ENCODE measurements at regions not wholly inside any gene's neighbourhood (a gene's known extent, or its start where the extent isn't known, plus 50 kb on each side); places are given as distances from the start of the nearest gene placed in this dataset.

DNA sequence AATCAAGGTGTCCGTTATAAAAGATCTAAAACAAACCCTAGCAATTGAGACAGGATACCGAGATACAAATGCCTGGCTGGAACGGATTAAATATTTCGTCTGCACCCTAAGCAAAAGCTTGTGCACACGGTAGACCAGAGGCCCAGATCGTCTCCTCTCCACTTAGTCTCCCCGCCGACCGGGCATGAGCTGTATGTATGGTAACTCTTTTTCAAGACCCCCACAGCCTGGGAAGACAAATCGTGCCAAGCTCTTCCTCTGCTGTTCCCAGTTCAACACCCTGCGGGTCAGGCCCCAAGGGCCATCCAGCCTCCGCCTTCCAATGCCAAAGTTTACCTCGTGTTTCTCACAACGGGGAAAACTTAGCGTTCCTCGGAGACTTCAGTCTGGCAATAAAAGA lies 285.7 kb upstream of the GALNT17 start:
- FAIRE-seq = no peak

DNA sequence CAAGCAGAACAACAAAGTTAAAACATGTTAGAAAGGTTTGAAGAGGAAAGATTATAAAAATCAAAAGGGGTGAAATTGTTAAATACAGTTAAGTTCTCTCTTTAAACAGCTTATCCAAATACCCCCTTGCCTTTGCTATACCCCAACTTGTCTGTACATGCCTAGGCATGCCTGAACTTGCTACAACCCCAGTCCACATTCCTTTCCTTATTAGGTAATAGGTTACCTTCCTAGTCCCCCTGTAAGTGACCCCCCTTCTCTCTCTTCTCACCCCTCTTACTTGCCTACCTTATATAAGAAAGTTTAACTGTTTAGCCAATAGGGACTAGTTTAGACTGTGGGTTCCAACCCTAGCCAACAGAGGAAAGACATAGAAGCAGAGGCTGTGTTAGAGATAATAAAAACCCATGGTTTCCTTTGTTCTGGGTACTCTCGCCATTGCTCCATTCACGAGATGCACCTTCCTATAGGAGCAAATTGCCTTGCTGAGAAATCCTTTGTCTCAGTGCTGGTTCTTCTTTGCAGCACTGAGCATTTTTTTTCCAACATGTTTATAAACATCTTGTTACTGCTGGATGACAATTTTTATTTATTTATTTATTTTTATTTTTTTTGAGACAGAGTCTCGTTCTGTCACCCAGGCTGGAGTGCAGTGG lies 282.2 kb upstream of the GALNT17 start:
- no peak for FAIRE-seq

- FAIRE-seq = no peak
Measured at GRCh38 chr7:70855373-70855772, 276.6 kb upstream of the GALNT17 start.

- no peak for FAIRE-seq
Measured at GRCh38 chr7:70856901-70857630, 274.9 kb upstream of the GALNT17 start.

DNA sequence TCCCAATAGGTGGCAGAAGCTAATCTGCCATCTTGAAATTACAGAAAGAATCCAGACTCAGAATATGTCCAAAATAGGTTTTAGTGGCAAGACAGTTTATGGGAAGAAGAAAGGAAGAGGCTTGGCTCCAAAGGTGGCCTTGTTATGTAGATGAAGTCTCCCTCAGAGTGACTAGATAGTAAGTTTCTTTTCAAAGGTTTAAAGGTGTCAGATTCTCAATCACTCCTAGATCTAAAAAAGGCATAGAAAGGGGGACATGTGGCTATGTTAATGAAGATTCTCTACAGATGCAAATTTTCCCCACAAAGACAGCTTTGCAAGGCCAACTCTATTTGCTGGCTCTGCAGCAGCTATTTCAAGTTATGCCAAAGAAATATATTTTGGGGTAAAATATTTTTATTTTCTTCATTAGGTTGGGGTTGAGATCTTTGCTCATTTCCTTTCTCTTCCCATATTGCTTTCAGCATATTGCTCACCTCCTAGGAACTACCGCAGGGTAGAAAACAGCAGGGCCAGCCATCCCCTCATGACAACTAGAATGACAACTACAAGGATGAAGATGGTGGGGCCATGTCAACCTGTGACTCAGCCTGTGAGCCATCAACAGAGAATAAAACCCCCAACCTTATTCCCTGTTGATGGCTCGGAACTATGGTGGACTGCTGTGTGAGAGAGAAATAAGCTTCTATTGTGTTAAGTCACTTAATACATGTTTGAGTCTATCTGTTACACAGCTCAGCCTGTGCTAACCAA lies 274.0 kb upstream of the GALNT17 start:
- FAIRE-seq = no peak

DNA sequence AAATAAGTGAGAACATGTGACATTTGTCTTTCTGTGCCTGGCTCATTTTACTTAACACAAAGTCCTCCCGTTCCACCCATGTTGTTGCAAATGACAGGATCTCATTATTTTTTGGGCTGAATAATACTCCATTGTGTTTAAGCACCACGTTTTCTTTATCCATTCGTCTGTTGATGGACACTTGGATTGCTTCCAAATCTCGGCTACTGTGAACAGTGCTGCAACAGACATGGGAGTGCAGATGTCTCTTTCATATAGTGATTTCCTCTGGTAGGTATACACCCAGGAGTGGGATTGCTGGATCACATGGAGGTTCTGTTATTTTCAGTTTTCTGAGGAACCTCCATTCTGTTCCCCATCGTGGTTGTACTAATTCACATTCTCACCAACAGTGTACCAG lies 264.4 kb upstream of the GALNT17 start:
- no peak for FAIRE-seq

DNA sequence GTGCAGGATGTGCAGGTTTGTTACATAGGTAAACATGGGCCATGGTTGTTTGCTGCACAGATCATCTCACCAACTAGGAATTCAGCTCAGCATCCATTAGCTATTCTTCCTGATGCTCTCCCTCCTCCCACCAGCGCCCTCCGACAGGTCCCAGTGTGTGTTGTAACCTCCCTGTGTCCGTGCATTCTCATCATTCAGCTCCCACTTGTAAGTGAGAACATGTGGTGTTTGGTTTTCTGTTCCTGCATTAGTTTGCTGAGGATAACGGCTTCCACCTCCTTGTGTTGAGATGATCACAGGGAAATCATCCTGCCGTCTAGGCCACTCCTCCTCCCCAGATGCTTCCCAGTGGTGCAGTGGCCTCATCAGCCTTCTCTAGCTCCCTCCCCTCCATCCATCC lies 261.6 kb upstream of the GALNT17 start:
- no peak for FAIRE-seq

GRCh38 chr7:70872188-70872587 lies 259.8 kb upstream of the GALNT17 start:
- FAIRE-seq = no peak

GRCh38 chr7:70881167-70881847 lies 250.6 kb upstream of the GALNT17 start:
- FAIRE-seq = no peak

GRCh38 chr7:70883750-70884439 lies 248.0 kb upstream of the GALNT17 start:
- FAIRE-seq = no peak

GRCh38 chr7:70884440-70884764 lies 247.5 kb upstream of the GALNT17 start:
- no peak for FAIRE-seq

DNA sequence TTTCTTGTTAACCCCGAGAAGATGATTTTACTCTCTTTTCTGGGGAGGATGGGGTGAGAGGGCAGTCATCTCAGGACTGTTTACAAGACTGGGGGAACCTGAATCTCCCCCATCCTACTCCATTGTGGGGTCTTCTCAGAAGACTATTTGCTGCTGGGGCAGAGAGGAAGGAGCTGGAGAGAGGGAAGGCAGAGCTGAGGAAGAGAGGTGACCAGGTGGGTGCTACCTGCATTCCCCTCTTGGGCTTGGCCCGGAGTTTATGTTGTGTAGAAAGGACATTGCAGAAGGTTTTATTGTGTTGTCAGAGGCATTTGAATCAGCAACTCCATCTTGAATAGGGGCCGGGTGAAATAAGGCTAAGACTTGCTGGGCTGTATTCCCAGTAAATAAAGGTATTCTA lies 247.1 kb upstream of the GALNT17 start:
- no peak for FAIRE-seq

- FAIRE-seq = no peak
Measured at GRCh38 chr7:70886547-70886946, 245.4 kb upstream of the GALNT17 start.

GRCh38 chr7:70887186-70887585 lies 244.8 kb upstream of the GALNT17 start:
- no peak for FAIRE-seq

- FAIRE-seq = no peak
Measured at GRCh38 chr7:70890147-70890969, 241.6 kb upstream of the GALNT17 start.

GRCh38 chr7:70893422-70893821 lies 238.5 kb upstream of the GALNT17 start:
- no peak for FAIRE-seq

- FAIRE-seq = no peak
Measured at GRCh38 chr7:70893971-70894715, 237.8 kb upstream of the GALNT17 start.

- FAIRE-seq = no peak
Measured at GRCh38 chr7:70894799-70895198, 237.1 kb upstream of the GALNT17 start.

DNA sequence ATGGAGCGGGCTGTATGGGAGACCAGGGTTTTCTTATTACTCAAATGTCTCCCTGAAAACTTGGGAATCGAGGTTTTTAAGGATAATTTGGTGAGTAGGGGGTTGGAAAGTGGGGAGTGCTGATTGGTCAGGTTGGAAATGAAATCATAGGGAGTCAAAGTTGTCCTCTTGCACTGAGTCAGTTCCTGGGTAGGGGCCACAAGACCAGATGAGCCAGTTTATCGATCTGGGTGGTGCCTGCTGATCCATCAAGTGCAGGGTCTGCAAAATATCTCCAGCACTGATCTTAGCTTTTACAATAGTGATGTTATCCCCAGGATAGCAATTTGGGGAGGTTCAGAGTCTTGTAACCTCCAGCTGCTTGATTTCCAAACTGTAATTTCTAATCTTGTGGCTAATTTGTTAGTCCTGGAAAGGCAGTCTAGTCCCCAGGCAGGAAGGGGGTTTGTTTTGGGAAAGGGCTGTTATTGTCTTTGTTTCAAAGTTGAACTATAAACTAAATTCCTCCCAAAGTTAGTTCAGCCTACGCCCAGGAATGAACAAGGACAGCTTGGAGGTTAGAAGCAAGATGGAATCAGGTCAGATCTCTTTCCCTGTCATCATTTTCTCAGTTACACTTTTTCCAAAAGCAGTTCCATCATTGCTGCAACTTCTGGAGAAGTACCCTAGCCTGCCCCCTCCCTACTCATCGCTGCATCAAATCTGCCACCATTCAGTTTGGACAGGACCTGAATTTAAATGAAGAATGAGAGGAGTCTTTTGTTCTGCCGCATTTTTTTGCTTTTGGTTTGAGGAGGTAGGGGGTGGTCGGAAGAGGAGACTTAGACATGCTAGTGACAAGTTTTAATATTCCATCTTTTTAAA lies 236.4 kb upstream of the GALNT17 start:
- FAIRE-seq = peak; percentile 90

All from endometrium (tissue), 2 donors.